Stomach (tissue), 4 donors: ENCODE measurements at regions not wholly inside any gene's neighbourhood (a gene's known extent, or its start where the extent isn't known, plus 50 kb on each side); places are given as distances from the start of the nearest gene placed in this dataset.

Experiments used
- CTCF ChIP-seq, 7 experiments: fragments of 450-650 bp in 4 of 7; fragments of 200-600 bp in 3 of 7; sonication (generic) in 3 of 7; IDR thresholded peaks; one replicate each; pipeline ENCODE4 v1.5.1; 2016 to 2019; ENCODE audit warnings: antibody characterized with exemption in 7 of 7, control low read depth in 2 of 7, mild to moderate bottlenecking in 1 of 7
- POLR2AphosphoS5 ChIP-seq, 3 donors: sonication (generic); formaldehyde crosslinking; IDR thresholded peaks; one replicate each; pipeline ENCODE4 v1.6.1; 2016; ENCODE audit warnings: antibody characterized with exemption in 3 of 3

- TF ChIP-seq CTCF (IDR thresholded peaks at IDR 0.05) (no peak), POLR2AphosphoS5 (IDR thresholded peaks at IDR 0.05) (no peak)
Measured at GRCh38 chr5:152092580-152092979, 167.9 kb upstream of the GLRA1 start.
